GM13976 (cell line): ENCODE measurements at regions not wholly inside any gene's neighbourhood (a gene's known extent, or its start where the extent isn't known, plus 50 kb on each side); places are given as distances from the start of the nearest gene placed in this dataset.

Experiments
- DNase-seq: peaks from one replicate; pipeline ENCODE4 v3.0.0; 2012; ENCODE audit warnings: low spot score
- in situ Hi-C: fragments of 300-500 bp; cut with MboI; formaldehyde crosslinking; loops from one replicate; pipeline ENCODE4 v1.12.0; 2022; ENCODE audit warnings: low sequenced_read_pairs, mixed read lengths, inconsistent platforms; ENCODE audit not compliant: unreplicated experiment
- TF ChIP-seq, protein P1 (sequence below): IDR thresholded peaks from 2 replicates; pipeline ENCODE4 v1.5.1; 2012; ENCODE audit warnings: borderline replicate concordance, mild to moderate bottlenecking; ENCODE audit not compliant: insufficient read depth; ENCODE audit errors: extremely low read depth, missing control alignments, control extremely low read depth

DNA sequence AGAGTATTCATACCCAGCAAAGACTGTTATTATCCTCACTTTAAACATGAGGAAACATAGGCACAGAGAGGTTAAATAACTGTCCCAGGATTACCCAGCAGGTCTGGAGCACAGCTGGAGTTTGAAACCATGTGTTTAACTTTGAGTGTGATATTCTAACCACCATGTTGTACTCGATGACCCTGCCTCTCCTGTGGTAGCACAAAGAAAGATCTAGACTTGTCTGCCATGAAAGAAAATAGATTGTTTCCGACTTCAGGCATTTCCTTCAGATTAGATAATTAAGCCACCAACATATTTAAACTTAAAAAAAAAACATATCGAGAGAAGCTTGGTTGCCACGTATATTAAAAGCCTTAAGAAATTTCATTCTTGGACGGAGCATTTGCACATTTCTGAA lies 104.6 kb upstream of the RUNX1 start:
- TF ChIP-seq, protein P1, sequence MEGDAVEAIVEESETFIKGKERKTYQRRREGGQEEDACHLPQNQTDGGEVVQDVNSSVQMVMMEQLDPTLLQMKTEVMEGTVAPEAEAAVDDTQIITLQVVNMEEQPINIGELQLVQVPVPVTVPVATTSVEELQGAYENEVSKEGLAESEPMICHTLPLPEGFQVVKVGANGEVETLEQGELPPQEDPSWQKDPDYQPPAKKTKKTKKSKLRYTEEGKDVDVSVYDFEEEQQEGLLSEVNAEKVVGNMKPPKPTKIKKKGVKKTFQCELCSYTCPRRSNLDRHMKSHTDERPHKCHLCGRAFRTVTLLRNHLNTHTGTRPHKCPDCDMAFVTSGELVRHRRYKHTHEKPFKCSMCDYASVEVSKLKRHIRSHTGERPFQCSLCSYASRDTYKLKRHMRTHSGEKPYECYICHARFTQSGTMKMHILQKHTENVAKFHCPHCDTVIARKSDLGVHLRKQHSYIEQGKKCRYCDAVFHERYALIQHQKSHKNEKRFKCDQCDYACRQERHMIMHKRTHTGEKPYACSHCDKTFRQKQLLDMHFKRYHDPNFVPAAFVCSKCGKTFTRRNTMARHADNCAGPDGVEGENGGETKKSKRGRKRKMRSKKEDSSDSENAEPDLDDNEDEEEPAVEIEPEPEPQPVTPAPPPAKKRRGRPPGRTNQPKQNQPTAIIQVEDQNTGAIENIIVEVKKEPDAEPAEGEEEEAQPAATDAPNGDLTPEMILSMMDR, result no peak
- in situ Hi-C loops, result no loop called here
- DNase-seq, result no peak

DNA sequence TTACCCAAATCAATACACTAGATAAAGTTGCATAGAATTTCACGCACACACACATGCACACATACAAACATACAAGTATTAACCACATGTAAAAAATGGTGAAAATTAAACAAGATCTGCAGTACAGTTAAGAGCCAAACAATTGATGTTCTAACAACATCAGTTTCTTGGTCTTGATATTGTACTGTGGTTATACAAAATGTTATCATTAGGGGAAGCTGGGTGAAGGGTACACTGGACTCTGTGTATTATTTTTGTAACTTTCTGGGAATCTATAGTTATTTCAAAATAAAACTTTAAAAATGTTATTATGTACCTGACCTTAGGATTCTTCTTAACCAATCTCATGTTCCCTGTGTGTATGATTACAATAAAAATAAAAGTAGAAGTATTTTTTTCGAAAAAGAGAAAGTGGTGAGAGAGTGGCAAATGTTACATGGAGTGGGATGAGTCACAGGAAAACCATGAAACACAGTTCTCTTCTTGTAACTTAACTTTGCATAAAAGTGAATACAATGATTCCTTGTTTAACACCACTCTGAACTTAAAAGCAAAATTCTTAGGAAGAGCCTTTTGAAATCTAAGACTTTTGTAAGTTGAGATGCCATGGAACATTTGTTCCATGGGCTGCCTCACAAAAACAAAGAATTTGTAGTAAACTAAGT lies 101.6 kb upstream of the RUNX1 start:
- DNase-seq, result no peak
- in situ Hi-C loops, result no loop called here
- TF ChIP-seq, protein P1, result no peak

DNA sequence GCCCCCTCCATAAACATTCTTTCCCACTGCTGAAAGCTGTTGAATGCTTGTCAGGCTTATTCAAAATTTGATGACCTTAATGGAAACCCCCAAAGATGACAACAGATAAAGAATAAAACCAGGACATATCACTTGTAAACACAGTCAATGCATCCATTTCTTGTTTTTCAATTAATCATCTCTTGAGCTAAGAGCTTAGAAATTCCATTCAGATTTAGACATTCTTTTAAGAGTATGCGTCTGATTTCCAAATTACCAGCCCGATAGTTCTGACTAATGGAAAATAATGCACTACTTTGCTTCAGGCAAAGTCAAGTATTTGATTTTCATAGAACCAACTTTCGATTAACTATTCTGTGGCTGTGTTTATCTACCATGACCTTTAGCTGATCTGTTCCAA lies 100.6 kb upstream of the RUNX1 start:
- TF ChIP-seq, protein P1, result no peak
- no peak for DNase-seq
- in situ Hi-C loops, result no loop called here

DNA sequence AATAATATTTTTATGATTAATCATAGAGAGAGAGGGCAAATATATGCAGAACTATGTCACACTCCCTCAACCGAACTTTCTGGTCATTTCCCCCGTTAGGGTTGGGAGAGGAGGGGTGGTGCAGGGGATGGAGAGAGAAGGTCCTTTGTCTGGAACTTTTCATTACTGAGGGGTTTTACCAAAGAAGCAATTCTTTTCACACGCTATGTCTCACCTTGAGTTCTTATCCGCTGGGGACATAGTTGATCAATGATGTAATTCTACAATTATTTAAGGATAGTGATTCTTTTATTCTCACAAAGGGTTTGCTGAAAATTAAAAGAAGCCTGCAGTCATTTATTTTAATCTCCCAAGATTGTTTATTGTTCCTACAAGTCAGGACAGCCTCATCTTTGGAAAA lies 98.3 kb upstream of the RUNX1 start:
- in situ Hi-C loops, result no loop called here
- TF ChIP-seq, protein P1, result no peak
- DNase-seq, result no peak

DNA sequence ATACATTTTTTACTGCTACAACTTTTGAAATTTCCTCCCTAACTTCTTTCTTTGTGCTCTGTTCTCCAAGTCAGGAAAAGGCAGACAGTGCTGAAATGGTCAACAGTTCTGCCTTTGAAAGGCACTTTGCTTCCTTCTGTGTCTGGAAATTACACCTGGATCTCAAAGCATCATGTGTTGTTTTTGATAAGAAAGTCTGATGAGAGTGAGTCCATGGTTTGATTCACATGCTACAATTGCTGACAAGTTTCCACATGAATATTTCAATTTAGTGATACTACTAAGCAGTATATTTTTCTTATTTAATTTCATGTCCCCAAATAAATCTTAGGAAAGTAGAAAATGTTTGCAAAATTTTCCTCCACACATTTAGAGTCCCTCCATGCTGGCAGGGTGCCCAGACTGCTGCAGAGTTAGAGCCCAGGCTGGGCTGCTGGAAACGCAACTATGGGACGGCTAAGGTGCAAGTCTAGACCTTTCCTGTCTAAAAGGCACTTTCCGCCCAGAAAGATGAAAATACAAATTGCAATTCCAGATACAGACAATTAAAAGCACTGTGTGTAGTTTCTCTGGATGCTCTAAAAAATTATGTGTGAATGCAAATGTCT lies 96.6 kb upstream of the RUNX1 start:
- in situ Hi-C loops, result no loop called here
- no peak for DNase-seq
- TF ChIP-seq, protein P1, result no peak

DNA sequence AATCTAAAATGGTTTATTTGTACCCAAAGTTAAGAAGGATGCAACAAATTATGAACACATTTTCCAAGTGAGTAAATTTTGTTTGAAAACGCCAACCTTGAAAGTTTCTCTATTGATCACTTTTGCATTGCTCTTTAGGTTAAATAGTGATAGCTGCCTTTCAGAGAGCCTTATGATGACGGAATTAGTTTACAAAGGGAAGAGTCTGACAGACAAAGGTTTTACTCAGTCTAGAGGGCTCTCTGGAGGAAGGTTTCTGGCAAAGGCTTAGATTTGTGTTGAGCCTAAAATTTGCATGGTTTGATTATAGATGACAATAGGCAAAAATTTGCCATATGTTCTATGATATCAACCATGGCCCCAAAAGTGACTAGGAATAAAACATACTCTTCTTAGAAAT lies 95.9 kb upstream of the RUNX1 start:
- DNase-seq, result no peak
- TF ChIP-seq, protein P1, result no peak
- in situ Hi-C loops, result no loop called here
